Progenitor cell of endocrine pancreas (in vitro differentiated cells): ENCODE measurements at regions not wholly inside any gene's neighbourhood (a gene's known extent, or its start where the extent isn't known, plus 50 kb on each side); places are given as distances from the start of the nearest gene placed in this dataset.
"Not testable (repeated sequence)": the region's sequence is repeated elsewhere in the genome, so short reads cannot be mapped to it uniquely, and the experiment has no call there.

Experiments used
- DNase-seq: peaks from one replicate; pipeline ENCODE4 v3.0.0; 2021; ENCODE audit warnings: low spot score; ENCODE audit not compliant: unreplicated experiment
- H3K27ac Mint-ChIP-seq: 2 replicates; pipeline ENCODE4 v1.8.0; 2021; ENCODE audit warnings: mild to moderate bottlenecking, moderate library complexity, mixed read lengths
- H3K27me3 Mint-ChIP-seq: 2 replicates; pipeline ENCODE4 v1.8.0; 2021; ENCODE audit warnings: mixed read lengths
- H3K36me3 Mint-ChIP-seq: 2 replicates; pipeline ENCODE4 v1.8.0; 2022; ENCODE audit warnings: mixed read lengths; ENCODE audit not compliant: insufficient read depth
- H3K4me1 Mint-ChIP-seq: 2 replicates; pipeline ENCODE4 v1.8.0; 2021; ENCODE audit warnings: low read depth, mixed read lengths
- H3K4me3 Mint-ChIP-seq: 2 replicates; pipeline ENCODE4 v1.8.0; 2021; ENCODE audit warnings: low read depth, mild to moderate bottlenecking, moderate library complexity, mixed read lengths
- H3K9me3 Mint-ChIP-seq: 2 replicates; pipeline ENCODE4 v1.8.0; 2021; ENCODE audit warnings: low read depth, mixed read lengths
- TF ChIP-seq, protein P1 (sequence below): fragments of 200-600 bp; sonication (generic); IDR thresholded peaks from one replicate; pipeline ENCODE4 v1.5.0; 2021; ENCODE audit warnings: antibody characterized with exemption, mild to moderate bottlenecking; ENCODE audit not compliant: unreplicated experiment

DNA sequence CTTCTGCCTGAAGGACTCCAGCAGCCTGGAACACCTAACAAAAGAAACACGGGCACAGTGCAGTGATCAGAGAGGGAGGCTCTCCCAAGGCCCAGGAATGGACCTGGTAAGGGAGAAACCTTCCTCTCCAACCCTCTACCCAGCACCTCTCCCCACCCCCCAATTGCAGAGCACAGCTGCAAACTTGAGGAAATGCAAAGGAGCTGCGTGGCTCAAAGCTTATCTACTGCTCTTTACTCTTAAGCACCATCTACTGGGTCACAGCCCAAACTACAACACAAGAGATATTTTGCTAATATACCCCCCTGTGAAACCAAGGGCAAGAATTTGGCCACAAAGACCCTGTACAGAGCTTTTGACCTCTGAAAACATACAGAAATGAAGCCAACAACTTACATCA, 328.3 kb downstream of the OXSM start:
- Mint-ChIP-seq H3K27me3 (no peaks in the 10 kb centered on the region), H3K9me3 (peaks cover 15% of the 10 kb centered on the region), H3K4me1 (peaks cover 5% of the 10 kb centered on the region), H3K27ac (no peak overlapping the region), H3K4me3 (no peak overlapping the region), H3K36me3 (peaks cover under 1% of the 10 kb centered on the region)
- DNase-seq, result no peak
- TF ChIP-seq, protein P1, sequence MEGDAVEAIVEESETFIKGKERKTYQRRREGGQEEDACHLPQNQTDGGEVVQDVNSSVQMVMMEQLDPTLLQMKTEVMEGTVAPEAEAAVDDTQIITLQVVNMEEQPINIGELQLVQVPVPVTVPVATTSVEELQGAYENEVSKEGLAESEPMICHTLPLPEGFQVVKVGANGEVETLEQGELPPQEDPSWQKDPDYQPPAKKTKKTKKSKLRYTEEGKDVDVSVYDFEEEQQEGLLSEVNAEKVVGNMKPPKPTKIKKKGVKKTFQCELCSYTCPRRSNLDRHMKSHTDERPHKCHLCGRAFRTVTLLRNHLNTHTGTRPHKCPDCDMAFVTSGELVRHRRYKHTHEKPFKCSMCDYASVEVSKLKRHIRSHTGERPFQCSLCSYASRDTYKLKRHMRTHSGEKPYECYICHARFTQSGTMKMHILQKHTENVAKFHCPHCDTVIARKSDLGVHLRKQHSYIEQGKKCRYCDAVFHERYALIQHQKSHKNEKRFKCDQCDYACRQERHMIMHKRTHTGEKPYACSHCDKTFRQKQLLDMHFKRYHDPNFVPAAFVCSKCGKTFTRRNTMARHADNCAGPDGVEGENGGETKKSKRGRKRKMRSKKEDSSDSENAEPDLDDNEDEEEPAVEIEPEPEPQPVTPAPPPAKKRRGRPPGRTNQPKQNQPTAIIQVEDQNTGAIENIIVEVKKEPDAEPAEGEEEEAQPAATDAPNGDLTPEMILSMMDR, result peak; percentile 19

DNA sequence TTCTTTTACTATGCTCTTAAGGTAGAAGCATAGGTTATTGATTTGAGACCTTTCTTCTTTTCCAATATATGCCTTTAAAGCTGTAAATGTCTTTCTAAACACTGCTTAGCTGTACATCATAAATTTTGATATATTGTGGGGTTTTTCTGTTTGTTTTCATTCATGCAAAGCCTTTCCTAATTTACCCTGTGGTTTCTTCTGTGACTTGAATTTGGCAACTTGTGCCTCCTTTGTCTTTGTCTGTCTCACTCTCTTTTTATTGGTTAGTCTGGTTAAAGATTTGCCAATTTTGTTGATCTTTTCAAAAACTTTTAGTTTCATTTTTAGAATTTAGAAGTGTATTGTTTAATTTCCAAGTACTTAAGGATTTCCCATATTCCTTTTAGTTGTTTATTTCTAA, 343.1 kb downstream of the OXSM start:
- H3K4me3 Mint-ChIP-seq, result no peak overlapping the region
- no peaks in the 10 kb centered on the region for H3K36me3 Mint-ChIP-seq
- H3K27ac Mint-ChIP-seq, result no peak overlapping the region
- peaks cover 11% of the 10 kb centered on the region for H3K4me1 Mint-ChIP-seq
- TF ChIP-seq, protein P1, result no peak
- peaks cover 9% of the 10 kb centered on the region for H3K9me3 Mint-ChIP-seq
- H3K27me3 Mint-ChIP-seq, result no peaks in the 10 kb centered on the region
- DNase-seq, result no peak

DNA sequence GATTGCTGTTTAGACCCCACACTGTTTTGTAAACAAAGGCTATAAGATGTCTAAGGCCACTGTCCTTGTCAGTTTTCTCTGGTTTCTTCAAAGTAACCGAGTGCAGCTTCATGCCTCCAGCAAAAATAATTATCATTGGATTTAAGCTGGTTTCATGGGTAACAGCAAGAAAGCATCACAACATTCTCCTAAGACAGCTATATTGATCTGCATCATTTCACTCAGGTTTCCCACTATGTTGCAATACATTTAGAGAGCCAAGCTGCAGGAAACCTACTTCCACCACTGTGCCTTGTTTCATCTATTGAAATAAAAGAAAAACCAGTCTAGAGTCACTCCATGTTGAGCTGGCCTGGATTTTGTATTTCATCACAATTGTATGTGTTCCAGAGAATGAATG, 351.4 kb downstream of the OXSM start:
- Mint-ChIP-seq H3K4me1 (no peaks in the 10 kb centered on the region), H3K27me3 (no peaks in the 10 kb centered on the region), H3K9me3 (peaks cover 4% of the 10 kb centered on the region)

DNA sequence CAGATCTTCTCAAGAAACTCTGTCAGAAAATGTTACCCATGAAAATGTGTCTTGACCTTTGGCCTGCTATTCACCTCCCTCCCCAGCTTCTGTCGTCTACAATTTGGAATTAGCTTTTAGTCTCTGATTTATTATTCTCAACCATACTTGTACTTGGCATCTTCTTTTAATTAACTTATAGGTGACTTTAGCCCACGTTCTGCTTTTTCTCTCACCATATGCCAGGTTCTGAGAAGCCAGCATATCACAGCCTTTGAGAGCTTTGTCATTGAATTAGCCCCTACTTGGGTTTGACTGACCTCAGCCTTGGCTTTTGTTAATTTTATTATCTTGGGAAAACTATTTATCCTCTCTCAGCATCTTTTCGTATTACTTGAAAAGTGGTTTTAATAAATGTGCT, 355.9 kb downstream of the OXSM start:
- Mint-ChIP-seq H3K36me3 (no peaks in the 10 kb centered on the region), H3K4me3 (no peak overlapping the region), H3K27me3 (no peaks in the 10 kb centered on the region), H3K4me1 (no peaks in the 10 kb centered on the region), H3K9me3 (peaks cover 3% of the 10 kb centered on the region), H3K27ac (no peak overlapping the region)
- DNase-seq, result no peak
- TF ChIP-seq, protein P1, result no peak

More for the DNA sequence above, 351.4 kb downstream of the OXSM start:
- H3K36me3 Mint-ChIP-seq, result peaks cover 1% of the 10 kb centered on the region
- TF ChIP-seq, protein P1, result no peak
- DNase-seq, result no peak
- no peak overlapping the region for H3K4me3 Mint-ChIP-seq
- no peak overlapping the region for H3K27ac Mint-ChIP-seq

DNA sequence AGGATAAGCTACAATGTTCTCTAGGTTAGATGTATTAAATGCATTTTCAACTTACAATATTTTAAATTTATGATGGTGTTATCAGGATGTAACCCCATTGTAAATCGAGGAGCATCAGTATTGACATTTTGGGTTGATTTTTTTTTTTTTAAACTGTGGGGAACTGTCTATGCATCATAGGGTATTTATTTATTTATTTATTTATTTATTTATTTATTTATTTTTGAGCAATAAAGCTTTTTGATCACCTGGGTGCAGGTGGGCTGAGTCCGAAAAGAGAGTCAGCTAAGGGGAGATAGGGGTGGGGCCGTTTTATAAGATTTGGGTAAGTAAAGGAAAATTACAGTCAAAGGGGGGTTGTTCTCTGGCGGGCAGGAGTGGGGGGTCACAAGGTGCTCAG, 367.5 kb downstream of the OXSM start:
- not testable (repeated sequence) for H3K27me3 Mint-ChIP-seq, H3K4me1 Mint-ChIP-seq, H3K36me3 Mint-ChIP-seq, H3K27ac Mint-ChIP-seq, H3K4me3 Mint-ChIP-seq, H3K9me3 Mint-ChIP-seq, DNase-seq

DNA sequence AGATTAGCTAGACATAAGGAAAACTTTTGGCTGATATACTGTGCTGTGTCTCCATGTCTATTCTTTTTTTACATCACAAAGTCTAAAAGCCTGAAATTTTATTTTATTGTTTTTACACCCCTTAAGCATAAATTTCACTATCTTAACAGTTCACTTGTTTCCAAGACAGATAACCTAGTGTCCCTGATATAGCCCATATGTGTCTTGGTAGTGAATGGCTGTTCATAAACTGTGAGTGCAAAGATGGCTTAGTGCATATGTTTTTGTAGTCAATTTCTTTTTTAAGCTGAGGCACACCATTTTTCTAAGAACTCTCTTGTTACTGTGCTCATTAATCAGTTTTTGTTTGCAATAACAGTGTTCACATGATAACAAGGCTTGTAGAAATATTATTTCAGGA, 381.1 kb downstream of the OXSM start:
- Mint-ChIP-seq H3K27ac (no peak overlapping the region), H3K4me3 (no peak overlapping the region), H3K9me3 (peaks cover 22% of the 10 kb centered on the region), H3K36me3 (no peaks in the 10 kb centered on the region), H3K4me1 (peaks cover 3% of the 10 kb centered on the region), H3K27me3 (no peaks in the 10 kb centered on the region)
- no peak for DNase-seq
- TF ChIP-seq, protein P1, result no peak
